ENCODE measurements at regions not wholly inside any gene's neighbourhood (a gene's known extent, or its start where the extent isn't known, plus 50 kb on each side); places are given as distances from the start of the nearest gene placed in this dataset.
A peak's percentile ranks its signal among the peaks of the same experiment; 100 is the strongest.

DNA sequence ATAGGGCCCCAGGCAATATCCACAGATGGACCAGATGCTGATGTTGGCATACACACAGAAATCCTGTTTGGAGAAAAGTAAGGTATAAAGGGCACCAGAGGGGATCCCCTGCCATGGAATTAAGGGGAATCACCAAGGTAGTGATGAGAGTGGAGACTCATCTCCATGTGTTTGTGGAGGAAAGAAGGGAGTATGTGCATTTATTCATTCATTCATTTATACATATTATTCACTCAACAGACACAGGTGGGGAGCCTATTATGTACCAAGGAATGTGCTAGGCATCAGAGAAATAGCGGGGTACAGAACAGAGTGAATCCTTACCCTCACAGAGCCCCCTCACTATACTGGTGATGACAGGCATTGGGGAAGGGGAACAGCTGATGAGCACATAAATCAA lies 116.8 kb upstream of the IL12B start:
- WGBS, 2 donors, result 96 to 97% methylated on average over 1 of the region's 1 CpG
- TF ChIP-seq, protein P1, sequence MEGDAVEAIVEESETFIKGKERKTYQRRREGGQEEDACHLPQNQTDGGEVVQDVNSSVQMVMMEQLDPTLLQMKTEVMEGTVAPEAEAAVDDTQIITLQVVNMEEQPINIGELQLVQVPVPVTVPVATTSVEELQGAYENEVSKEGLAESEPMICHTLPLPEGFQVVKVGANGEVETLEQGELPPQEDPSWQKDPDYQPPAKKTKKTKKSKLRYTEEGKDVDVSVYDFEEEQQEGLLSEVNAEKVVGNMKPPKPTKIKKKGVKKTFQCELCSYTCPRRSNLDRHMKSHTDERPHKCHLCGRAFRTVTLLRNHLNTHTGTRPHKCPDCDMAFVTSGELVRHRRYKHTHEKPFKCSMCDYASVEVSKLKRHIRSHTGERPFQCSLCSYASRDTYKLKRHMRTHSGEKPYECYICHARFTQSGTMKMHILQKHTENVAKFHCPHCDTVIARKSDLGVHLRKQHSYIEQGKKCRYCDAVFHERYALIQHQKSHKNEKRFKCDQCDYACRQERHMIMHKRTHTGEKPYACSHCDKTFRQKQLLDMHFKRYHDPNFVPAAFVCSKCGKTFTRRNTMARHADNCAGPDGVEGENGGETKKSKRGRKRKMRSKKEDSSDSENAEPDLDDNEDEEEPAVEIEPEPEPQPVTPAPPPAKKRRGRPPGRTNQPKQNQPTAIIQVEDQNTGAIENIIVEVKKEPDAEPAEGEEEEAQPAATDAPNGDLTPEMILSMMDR (IDR thresholded peaks at IDR 0.05; ENCODE audit: control extremely low read depth, extremely low read depth), result no peak
- no peak for ATAC-seq (ENCODE audit: insufficient read depth, low FRiP score)
- no peak overlapping the region for H3K9ac ChIP-seq (ENCODE audit: insufficient read depth in 1 of 2, low read length in 2 of 2)
- DNase-seq, result no peak
- H3K27ac ChIP-seq (ENCODE audit: low read depth in 1 of 2, low read length in 1 of 2), result no peak overlapping the region
- no peaks in the 10 kb centered on the region for H3K9me3 ChIP-seq (ENCODE audit: control insufficient read depth in 4 of 4, insufficient read depth in 3 of 4, low read length in 3 of 4)
- H3K4me1 ChIP-seq (ENCODE audit: control insufficient read depth in 5 of 5, insufficient read depth in 5 of 5, low read length in 5 of 5), result peaks cover 0 to 8% (median 0%) of the 10 kb centered on the region in 5 donors
- no peaks in the 10 kb centered on the region for H3K36me3 ChIP-seq (ENCODE audit: control insufficient read depth in 4 of 4, insufficient read depth in 4 of 4, low read length in 4 of 4)
- H3K27me3 ChIP-seq (ENCODE audit: control insufficient read depth in 3 of 3, insufficient read depth in 3 of 3, low read length in 2 of 3), result no peaks in the 10 kb centered on the region
- no peak overlapping the region for H3K4me3 ChIP-seq

DNA sequence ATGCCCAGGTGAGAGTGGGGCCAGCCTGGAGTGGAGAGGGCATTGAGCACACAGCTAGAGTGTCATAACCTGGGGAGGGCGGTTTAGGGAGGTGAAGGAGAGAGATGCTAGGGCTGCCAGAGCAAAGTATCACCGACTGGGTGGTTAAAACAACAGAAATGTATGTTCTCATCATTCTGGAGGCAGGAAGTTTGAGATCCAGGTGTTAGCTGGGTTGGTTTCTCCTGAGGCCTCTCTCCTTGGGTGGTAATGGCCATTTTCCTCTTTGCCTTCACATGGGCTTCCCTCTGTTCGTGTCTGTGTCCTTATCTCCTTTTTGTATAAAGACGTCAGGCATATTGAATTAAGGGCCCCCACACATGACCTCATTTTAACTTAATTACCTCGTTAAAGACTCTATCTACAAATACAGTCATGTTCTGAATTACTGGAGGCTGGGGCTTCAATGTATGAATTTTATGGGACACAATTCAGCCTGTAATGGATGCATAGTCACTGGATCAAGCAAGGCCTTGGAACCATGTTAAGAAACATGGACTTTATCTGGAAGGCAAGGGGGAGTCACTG lies 118.6 kb upstream of the IL12B start:
- Histone ChIP-seq H3K4me1 (ENCODE audit: control insufficient read depth in 5 of 5, insufficient read depth in 5 of 5, low read length in 5 of 5) (peaks cover 0 to 8% (median 0%) of the 10 kb centered on the region in 5 donors), H3K9ac (ENCODE audit: insufficient read depth in 1 of 2, low read length in 2 of 2) (no peak overlapping the region), H3K9me3 (ENCODE audit: control insufficient read depth in 4 of 4, insufficient read depth in 3 of 4, low read length in 3 of 4) (no peaks in the 10 kb centered on the region), H3K27ac (ENCODE audit: low read depth in 1 of 2, low read length in 1 of 2) (no peak overlapping the region), H3K4me3 (no peak overlapping the region), H3K36me3 (ENCODE audit: control insufficient read depth in 4 of 4, insufficient read depth in 4 of 4, low read length in 4 of 4) (no peaks in the 10 kb centered on the region), H3K27me3 (ENCODE audit: control insufficient read depth in 3 of 3, insufficient read depth in 3 of 3, low read length in 2 of 3) (no peaks in the 10 kb centered on the region)
- no peak for ATAC-seq (ENCODE audit: insufficient read depth, low FRiP score)
- TF ChIP-seq, protein P1 (IDR thresholded peaks at IDR 0.05; ENCODE audit: control extremely low read depth, extremely low read depth), result no peak
- no peak for DNase-seq
- WGBS, 2 donors, result 84 to 87% methylated on average over 5 of the region's 5 CpGs

DNA sequence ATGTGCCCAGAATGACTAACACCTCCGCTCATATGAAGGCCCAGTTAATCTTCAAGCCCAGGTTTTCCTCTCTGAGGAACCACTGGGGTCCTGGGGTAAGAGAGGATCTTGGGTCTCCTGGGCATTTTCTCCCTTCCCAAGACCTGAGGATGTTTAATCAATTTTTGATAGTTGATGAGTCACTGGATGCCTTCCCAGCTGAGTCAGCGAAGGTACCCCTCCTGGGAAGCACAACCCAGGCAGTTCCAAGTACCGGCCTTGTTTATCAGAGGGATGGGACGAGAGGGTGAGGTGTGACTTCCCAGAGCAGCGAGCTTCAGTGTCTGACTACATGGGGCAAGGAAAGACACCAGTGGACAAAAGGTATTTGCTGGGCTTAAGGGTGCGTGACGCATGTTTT lies 119.6 kb upstream of the IL12B start:
- no peak overlapping the region for H3K4me3 ChIP-seq
- 93 to 94% methylated on average over 7 of the region's 7 CpGs for WGBS, 2 donors
- H3K27ac ChIP-seq (ENCODE audit: low read depth in 1 of 2, low read length in 1 of 2), result no peak overlapping the region
- H3K9me3 ChIP-seq (ENCODE audit: control insufficient read depth in 4 of 4, insufficient read depth in 3 of 4, low read length in 3 of 4), result no peaks in the 10 kb centered on the region
- DNase-seq (no peak), ATAC-seq (ENCODE audit: insufficient read depth, low FRiP score) (no peak)
- H3K36me3 ChIP-seq (ENCODE audit: control insufficient read depth in 4 of 4, insufficient read depth in 4 of 4, low read length in 4 of 4), result no peaks in the 10 kb centered on the region
- H3K27me3 ChIP-seq (ENCODE audit: control insufficient read depth in 3 of 3, insufficient read depth in 3 of 3, low read length in 2 of 3), result no peaks in the 10 kb centered on the region
- peaks cover 0 to 8% (median 0%) of the 10 kb centered on the region in 5 donors for H3K4me1 ChIP-seq (ENCODE audit: control insufficient read depth in 5 of 5, insufficient read depth in 5 of 5, low read length in 5 of 5)
- H3K9ac ChIP-seq (ENCODE audit: insufficient read depth in 1 of 2, low read length in 2 of 2), result no peak overlapping the region
- TF ChIP-seq, protein P1 (IDR thresholded peaks at IDR 0.05; ENCODE audit: control extremely low read depth, extremely low read depth), result no peak

DNA sequence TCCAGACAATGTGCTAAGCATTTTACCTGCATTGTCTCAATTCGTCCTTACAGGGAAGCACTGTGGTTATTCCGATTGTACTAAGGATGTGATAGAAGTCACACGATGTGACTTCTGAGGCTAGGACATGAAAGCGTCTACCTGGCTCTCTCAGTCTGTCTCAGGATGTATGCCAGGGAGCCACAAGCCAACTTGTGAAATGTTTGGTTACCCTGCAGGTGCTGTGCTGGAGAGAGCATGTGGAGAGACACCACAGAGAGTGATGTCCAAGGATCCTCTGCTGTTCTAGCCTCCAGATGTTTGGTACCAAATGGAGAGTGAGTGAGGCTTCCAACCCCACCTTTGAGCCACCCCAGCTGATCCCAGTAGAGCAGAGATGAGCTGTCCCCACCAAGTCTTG lies 120.1 kb upstream of the IL12B start:
- ATAC-seq (ENCODE audit: insufficient read depth, low FRiP score), result no peak
- peak overlapping the region in 1 of 2 donors; percentile 78 for H3K27ac ChIP-seq (ENCODE audit: low read depth in 1 of 2, low read length in 1 of 2)
- H3K9ac ChIP-seq (ENCODE audit: insufficient read depth in 1 of 2, low read length in 2 of 2), result no peak overlapping the region
- H3K27me3 ChIP-seq (ENCODE audit: control insufficient read depth in 3 of 3, insufficient read depth in 3 of 3, low read length in 2 of 3), result no peaks in the 10 kb centered on the region
- TF ChIP-seq, protein P1 (IDR thresholded peaks at IDR 0.05; ENCODE audit: control extremely low read depth, extremely low read depth), result no peak
- no peak overlapping the region for H3K4me3 ChIP-seq
- H3K36me3 ChIP-seq (ENCODE audit: control insufficient read depth in 4 of 4, insufficient read depth in 4 of 4, low read length in 4 of 4), result no peaks in the 10 kb centered on the region
- no peaks in the 10 kb centered on the region for H3K9me3 ChIP-seq (ENCODE audit: control insufficient read depth in 4 of 4, insufficient read depth in 3 of 4, low read length in 3 of 4)
- no peak for DNase-seq
- peaks cover 0 to 8% (median 0%) of the 10 kb centered on the region in 5 donors for H3K4me1 ChIP-seq (ENCODE audit: control insufficient read depth in 5 of 5, insufficient read depth in 5 of 5, low read length in 5 of 5)
- 91 to 93% methylated on average over 4 of the region's 4 CpGs for WGBS, 2 donors
